HEK293 (cell line): ENCODE measurements at regions not wholly inside any gene's neighbourhood (a gene's known extent, or its start where the extent isn't known, plus 50 kb on each side); places are given as distances from the start of the nearest gene placed in this dataset.
A peak's percentile ranks its signal among the peaks of the same experiment; 100 is the strongest.

Experiments
- CTCF ChIA-PET: fragments of 350-600 bp; formaldehyde crosslinking; extraction: SDS; loops from one replicate; lab custom pipeline; 2021; ENCODE audit warnings: antibody characterized with exemption; lab: Yijun Ruan, JAX
- POLR2A ChIA-PET: fragments of 300-600 bp; formaldehyde crosslinking; extraction: SDS; loops from one replicate; lab custom pipeline; 2020; ENCODE audit warnings: antibody characterized with exemption, inconsistent platforms; lab: Yijun Ruan, JAX
- H3K27ac ChIP-seq: fragments of 200-500 bp; sonication (Bioruptor generic); 2 replicates; pipeline ENCODE4 v1.5.1; 2014; ENCODE audit warnings: low read depth, low read length, control low read depth, inconsistent platforms; ENCODE audit errors: extremely low read depth
- H3K36me3 ChIP-seq, 2 experiments: fragments of 200-500 bp in 1 of 2; sonication (Bioruptor generic) in 1 of 2; 1 replicate in 1 of 2; 2 replicates in 1 of 2; pipeline ENCODE4 v1.5.1; 2014 to 2017; ENCODE audit warnings: inconsistent platforms in 2 of 2, low read length in 2 of 2; ENCODE audit not compliant: control insufficient read depth in 2 of 2, insufficient read depth in 1 of 2
- H3K4me1 ChIP-seq: fragments of 200-500 bp; sonication (Bioruptor generic); 2 replicates; pipeline ENCODE4 v1.5.1; 2014; ENCODE audit warnings: mild to moderate bottlenecking, low read length, inconsistent platforms; ENCODE audit not compliant: control insufficient read depth, insufficient read depth
- H3K4me3 ChIP-seq: 2 replicates; pipeline ENCODE4 v1.5.1; 2011; ENCODE audit warnings: low read depth, mild to moderate bottlenecking, control low read depth, low read length, moderate library complexity
- H3K9me3 ChIP-seq: fragments of 200-500 bp; sonication (Bioruptor generic); 2 replicates; pipeline ENCODE4 v1.5.1; 2014; ENCODE audit warnings: low read depth, low read length, inconsistent platforms; ENCODE audit not compliant: control insufficient read depth, insufficient read depth
- ELK4 ChIP-seq: IDR thresholded peaks from 2 replicates; pipeline ENCODE4 v1.6.1; 2011; ENCODE audit warnings: mild to moderate bottlenecking, low read depth, low read length, borderline replicate concordance
- MEIS1 ChIP-seq: sonication (generic); formaldehyde crosslinking; IDR thresholded peaks from 2 replicates; pipeline ENCODE4 v1.8.1; 2022; ENCODE audit warnings: missing genetic modification reagents, mild to moderate bottlenecking, borderline replicate concordance
- MYNN ChIP-seq: fragments of 450-650 bp; formaldehyde crosslinking; IDR thresholded peaks from 2 replicates; pipeline ENCODE4 v1.5.1; 2016; ENCODE audit warnings: missing biosample characterization, missing genetic modification characterization, borderline replicate concordance
- ZBTB48 ChIP-seq: fragments of 450-650 bp; formaldehyde crosslinking; IDR thresholded peaks from 2 replicates; pipeline ENCODE4 v1.5.1; 2016; ENCODE audit warnings: missing biosample characterization, missing genetic modification characterization
- ZBTB7A ChIP-seq: fragments of 450-650 bp; formaldehyde crosslinking; IDR thresholded peaks from 2 replicates; pipeline ENCODE4 v1.5.1; 2016; ENCODE audit warnings: low read depth, missing biosample characterization, missing genetic modification characterization
- ZFP3 ChIP-seq: fragments of 450-650 bp; formaldehyde crosslinking; IDR thresholded peaks from 2 replicates; pipeline ENCODE4 v1.5.1; 2016; ENCODE audit warnings: low read depth, missing biosample characterization, missing genetic modification characterization
- ZNF121 ChIP-seq: fragments of 450-650 bp; formaldehyde crosslinking; IDR thresholded peaks from 2 replicates; pipeline ENCODE4 v1.5.1; 2016; ENCODE audit warnings: missing biosample characterization, missing genetic modification characterization
- ZNF157 ChIP-seq: fragments of 450-650 bp; formaldehyde crosslinking; IDR thresholded peaks from 2 replicates; pipeline ENCODE4 v1.5.1; 2016; ENCODE audit warnings: missing biosample characterization, missing genetic modification characterization
- ZNF214 ChIP-seq: fragments of 450-650 bp; formaldehyde crosslinking; IDR thresholded peaks from 2 replicates; pipeline ENCODE4 v1.5.1; 2017; ENCODE audit warnings: missing biosample characterization, mild to moderate bottlenecking, missing genetic modification characterization, borderline replicate concordance
- ZNF248 ChIP-seq: fragments of 450-650 bp; formaldehyde crosslinking; IDR thresholded peaks from 2 replicates; pipeline ENCODE4 v1.5.1; 2017; ENCODE audit warnings: missing biosample characterization, missing genetic modification characterization
- ZNF341 ChIP-seq: fragments of 450-650 bp; formaldehyde crosslinking; IDR thresholded peaks from 2 replicates; pipeline ENCODE4; 2016; ENCODE audit warnings: low read depth, missing biosample characterization, missing genetic modification characterization
- ZNF362 ChIP-seq: fragments of 450-650 bp; formaldehyde crosslinking; IDR thresholded peaks from 2 replicates; pipeline ENCODE4 v1.5.1; 2016; ENCODE audit warnings: missing biosample characterization, missing genetic modification characterization
- ZNF48 ChIP-seq: fragments of 450-650 bp; formaldehyde crosslinking; IDR thresholded peaks from 2 replicates; pipeline ENCODE4 v1.5.1; 2016; ENCODE audit warnings: missing biosample characterization, missing genetic modification characterization
- ZNF837 ChIP-seq: fragments of 450-650 bp; formaldehyde crosslinking; IDR thresholded peaks from 2 replicates; pipeline ENCODE4 v1.5.1; 2016; ENCODE audit warnings: missing biosample characterization, missing genetic modification characterization
- ZXDB ChIP-seq: fragments of 450-650 bp; formaldehyde crosslinking; IDR thresholded peaks from 2 replicates; pipeline ENCODE4 v1.5.1; 2016; ENCODE audit warnings: missing biosample characterization, missing genetic modification characterization

GRCh38 chr5:77877516-77878355 is 101.6 kb upstream of the TBCA start:
- Histone ChIP-seq H3K36me3 (no peaks in the 10 kb centered on the region), H3K9me3 (no peaks in the 10 kb centered on the region), H3K4me1 (0 out of 2 replicates have a peak, but pooled peaks cover 2% of the 10 kb centered on the region), H3K4me3 (no peak overlapping the region), H3K27ac (no peak overlapping the region)
- no peak for TF ChIP-seq ZNF837 (tag by site-specific recombination)
- TF ChIP-seq ZNF121 (tag by site-specific recombination): peak; percentile 91
- TF ChIP-seq ZNF157 (tag by site-specific recombination): peak; percentile 58
- TF ChIP-seq MEIS1: no peak
- CTCF ChIA-PET: interaction anchor here (0.7 kb wide), 1 partner anchor 248 kb away, joined by 5 read pairs; no protein-coding TSS in a partner anchor
- POLR2A ChIA-PET: no interaction called here

GRCh38 chr5:77876862-77877502 is 100.8 kb upstream of the TBCA start:
- Histone ChIP-seq H3K9me3 (no peaks in the 10 kb centered on the region), H3K4me1 (0 out of 2 replicates have a peak, but pooled peaks cover 2% of the 10 kb centered on the region), H3K36me3 (no peaks in the 10 kb centered on the region), H3K4me3 (no peak overlapping the region), H3K27ac (no peak overlapping the region)
- POLR2A ChIA-PET: no interaction called here
- CTCF ChIA-PET: interaction anchor here (0.9 to 1.3 kb wide), 2 partner anchors 10 to 44 kb away, joined by 4 to 5 read pairs; no protein-coding TSS in a partner anchor
- no peak; the same call in 1 of the 2 replicates for TF ChIP-seq ZNF362 (tag by site-specific recombination)
- no peak for TF ChIP-seq ZBTB48
- TF ChIP-seq ZFP3: no peak
- TF ChIP-seq ZNF48: no peak
- no peak for TF ChIP-seq ZXDB
- no peak for TF ChIP-seq ELK4
- no peak for TF ChIP-seq MEIS1
- TF ChIP-seq MYNN (tag by site-specific recombination): no peak
- no peak for TF ChIP-seq ZNF248 (tag by site-specific recombination)
- TF ChIP-seq ZNF214 (tag by site-specific recombination): no peak

- ChIA-PET CTCF (interaction anchor here (0.5 to 1.3 kb wide), 4 partner anchors 9 to 765 kb away, joined by 3 to 5 read pairs (median 4); no protein-coding TSS in a partner anchor), POLR2A (no interaction called here)
- H3K9me3 ChIP-seq: no peaks in the 10 kb centered on the region
- TF ChIP-seq ZNF341 (tag by site-specific recombination) (peak; percentile 45; the same call in 1 of the 2 replicates), ZBTB7A (tag by site-specific recombination) (no peak)
- no peaks in the 10 kb centered on the region for H3K36me3 ChIP-seq
- 0 out of 2 replicates have a peak, but pooled peaks cover 2% of the 10 kb centered on the region for H3K4me1 ChIP-seq
- no peak overlapping the region for H3K27ac ChIP-seq
- H3K4me3 ChIP-seq: no peak overlapping the region
Measured at GRCh38 chr5:77876316-77876715, 100.2 kb upstream of the TBCA start.
